ENCODE measurements at regions not wholly inside any gene's neighbourhood (a gene's known extent, or its start where the extent isn't known, plus 50 kb on each side); places are given as distances from the start of the nearest gene placed in this dataset.

- DNase-seq (ENCODE audit: low read depth, low spot score) (no peak), ATAC-seq (no peak)
- H3K27me3 ChIP-seq (ENCODE audit: control insufficient read depth, insufficient read depth, low read length): no peaks in the 10 kb centered on the region
- ChIA-PET POLR2A (no interaction called here), CTCF (interaction anchor here (1.1 kb wide), 1 partner anchor 11 kb away, joined by 3 read pairs; no protein-coding TSS in a partner anchor)
- in situ Hi-C loops (cut with HindIII; ENCODE audit: low pct_unique_long_range_greater_than_20kb, low sequenced_read_pairs) (no loop called here), intact Hi-C loops (cut with micrococcal nuclease; ENCODE audit: unreplicated experiment) (no loop called here)
- H3K4me3 ChIP-seq (ENCODE audit: low read depth in 2 of 2, low read length in 2 of 2): no peak overlapping the region
- TF ChIP-seq REST (IDR thresholded peaks at IDR 0.05; ENCODE audit: insufficient read depth in 1 of 2, low read depth in 2 of 2, low read length in 1 of 2): no peak
- no peak for TF ChIP-seq CTCF (IDR thresholded peaks at IDR 0.05)
- TF ChIP-seq SIN3A (IDR thresholded peaks at IDR 0.05; ENCODE audit: borderline replicate concordance, insufficient read depth, low read depth, low read length): no peak
- TF ChIP-seq POLR2AphosphoS5 (IDR thresholded peaks at IDR 0.05; ENCODE audit: low read depth, low read length): no peak
- TF ChIP-seq TCF7L2 (IDR thresholded peaks at IDR 0.05; ENCODE audit: low read depth, low read length): no peak
- BruUV-seq (replicated peaks): no TSS peak
- no peak overlapping the region for H3K27ac ChIP-seq (ENCODE audit: low read length)
- H3K9me3 ChIP-seq (ENCODE audit: control insufficient read depth, insufficient read depth, low read depth, low read length): no peaks in the 10 kb centered on the region
- H3K4me1 ChIP-seq (ENCODE audit: control insufficient read depth, insufficient read depth, low read length): no peaks in the 10 kb centered on the region
- H3K36me3 ChIP-seq (ENCODE audit: control insufficient read depth, insufficient read depth, low read length): no peaks in the 10 kb centered on the region
Observed at GRCh38 chrX:69104756-69105434, 60.4 kb downstream of the PJA1 start.

GRCh38 chrX:69103539-69103938, 61.7 kb downstream of the PJA1 start:
- in situ Hi-C loops (cut with HindIII; ENCODE audit: low pct_unique_long_range_greater_than_20kb, low sequenced_read_pairs) (no loop called here), intact Hi-C loops (cut with micrococcal nuclease; ENCODE audit: unreplicated experiment) (no loop called here)
- ChIA-PET CTCF (no interaction called here), POLR2A (no interaction called here)
- TF ChIP-seq SIN3A (IDR thresholded peaks at IDR 0.05; ENCODE audit: borderline replicate concordance, insufficient read depth, low read depth, low read length): no peak
- TF ChIP-seq REST (IDR thresholded peaks at IDR 0.05; ENCODE audit: insufficient read depth in 1 of 2, low read depth in 2 of 2, low read length in 1 of 2): no peak
- no peak for TF ChIP-seq CTCF (IDR thresholded peaks at IDR 0.05)
- no peak for TF ChIP-seq TCF7L2 (IDR thresholded peaks at IDR 0.05; ENCODE audit: low read depth, low read length)
- no peak for TF ChIP-seq POLR2AphosphoS5 (IDR thresholded peaks at IDR 0.05; ENCODE audit: low read depth, low read length)
- no peaks in the 10 kb centered on the region for H3K27me3 ChIP-seq (ENCODE audit: control insufficient read depth, insufficient read depth, low read length)
- BruUV-seq (replicated peaks): no TSS peak
- H3K9me3 ChIP-seq (ENCODE audit: control insufficient read depth, insufficient read depth, low read depth, low read length): no peaks in the 10 kb centered on the region
- DNase-seq (ENCODE audit: low read depth, low spot score) (no peak), ATAC-seq (no peak)
- no peak overlapping the region for H3K27ac ChIP-seq (ENCODE audit: low read length)
- H3K4me3 ChIP-seq (ENCODE audit: low read depth in 2 of 2, low read length in 2 of 2): no peak overlapping the region
- no peaks in the 10 kb centered on the region for H3K36me3 ChIP-seq (ENCODE audit: control insufficient read depth, insufficient read depth, low read length)
- no peaks in the 10 kb centered on the region for H3K4me1 ChIP-seq (ENCODE audit: control insufficient read depth, insufficient read depth, low read length)
